Endothelial cell of umbilical vein (primary cell): ENCODE measurements at regions not wholly inside any gene's neighbourhood (a gene's known extent, or its start where the extent isn't known, plus 50 kb on each side); places are given as distances from the start of the nearest gene placed in this dataset.

ENCODE experiments used
- BruUV-seq: library from RNA; stranded (reverse); fragments of 400-500 nt; replicated peaks from 2 replicates; lab custom pipeline; 2021; lab: Mats Ljungman, UMichigan
- CTCF ChIA-PET: fragments of 300-600, 350-600 bp; sonication (Branson Sonifier 250); formaldehyde crosslinking; loops from one replicate; lab custom pipeline; 2021; ENCODE audit warnings: antibody characterized with exemption, inconsistent platforms; lab: Charles Lee
- POLR2A ChIA-PET: fragments of 300-600, 350-600 bp; sonication (Branson Sonifier 250); formaldehyde crosslinking; loops from one replicate; lab custom pipeline; 2021; ENCODE audit warnings: antibody characterized with exemption, inconsistent platforms; lab: Charles Lee
- DNase-seq: peaks from one replicate; pipeline ENCODE4 v3.0.0-alpha.2; 2011; ENCODE audit warnings: low read depth, low spot score
- FAIRE-seq: peaks from 2 replicates; lab custom pipeline; 2011; peaks lifted over from hg19 to GRCh38; lab: Jason Lieb, UNC
- H2AFZ ChIP-seq: 2 replicates; pipeline ENCODE4 v1.6.0; 2012; ENCODE audit warnings: low read depth, low read length, control low read depth, inconsistent platforms
- H3K27ac ChIP-seq: 2 replicates; pipeline ENCODE4 v1.5.1; 2011; ENCODE audit warnings: low read depth, mild to moderate bottlenecking, control low read depth, low read length, moderate library complexity; ENCODE audit not compliant: insufficient read depth
- H3K27me3 ChIP-seq, 2 experiments: 2 replicates each; pipeline versions ENCODE4 v1.6.0 to v1.6.1; 2011; ENCODE audit warnings: low read length in 2 of 2, mixed read lengths in 1 of 2; ENCODE audit not compliant: control insufficient read depth in 2 of 2, insufficient read depth in 2 of 2
- H3K36me3 ChIP-seq, 2 experiments: 2 replicates in 1 of 2; 3 replicates in 1 of 2; pipeline ENCODE4 v1.5.1; 2011; ENCODE audit warnings: low read length in 2 of 2, mild to moderate bottlenecking in 1 of 2, moderate library complexity in 1 of 2; ENCODE audit not compliant: control insufficient read depth in 2 of 2, insufficient read depth in 2 of 2; ENCODE audit errors: extremely low read depth in 1 of 2
- H3K4me1 ChIP-seq: 3 replicates; pipeline ENCODE4 v1.5.1; 2011; ENCODE audit warnings: mild to moderate bottlenecking, low read length; ENCODE audit not compliant: control insufficient read depth, insufficient read depth; ENCODE audit errors: extremely low read depth
- H3K4me2 ChIP-seq: 2 replicates; pipeline ENCODE4 v1.6.1; 2011; ENCODE audit warnings: low read length, control low read depth, mixed read lengths; ENCODE audit not compliant: insufficient read depth
- H3K4me3 ChIP-seq, 3 experiments: fragments of 200-600 bp in 1 of 3; sonication (generic), shearing (Covaris generic) in 1 of 3; replicated peaks in 1 of 3; 2 replicates each; pipeline ENCODE4 v1.5.1; 2011 to 2016; ENCODE audit warnings: control low read depth in 3 of 3, low read length in 3 of 3, mild to moderate bottlenecking in 2 of 3, inconsistent platforms in 1 of 3, low read depth in 1 of 3, moderate library complexity in 1 of 3; ENCODE audit not compliant: insufficient read depth in 1 of 3
- H3K79me2 ChIP-seq: 2 replicates; pipeline ENCODE4 v1.6.0; 2012; ENCODE audit warnings: low read length, inconsistent platforms; ENCODE audit not compliant: control insufficient read depth, insufficient read depth
- H3K9ac ChIP-seq: replicated peaks from 2 replicates; pipeline ENCODE3; 2011; ENCODE audit warnings: low read length, control low read depth; ENCODE audit not compliant: insufficient read depth; ENCODE audit errors: extremely low read depth
- H3K9me1 ChIP-seq: replicated peaks from 3 replicates; pipeline ENCODE4 v1.6.0; 2011; ENCODE audit warnings: mild to moderate bottlenecking, low read length; ENCODE audit not compliant: control insufficient read depth, insufficient read depth; ENCODE audit errors: extremely low read depth
- H3K9me3 ChIP-seq: replicated peaks from 2 replicates; pipeline ENCODE4 v1.5.1; 2012; ENCODE audit warnings: low read length, inconsistent platforms; ENCODE audit not compliant: control insufficient read depth, insufficient read depth
- H4K20me1 ChIP-seq: replicated peaks from 2 replicates; pipeline ENCODE3; 2011; ENCODE audit warnings: mild to moderate bottlenecking, low read length; ENCODE audit not compliant: control insufficient read depth, insufficient read depth; ENCODE audit errors: extremely low read depth
- CTCF ChIP-seq, 2 donors: IDR thresholded peaks; 1 replicate in 1 of 2; 2 replicates in 1 of 2; pipeline ENCODE4 v1.5.1; 2011; ENCODE audit warnings: low read length in 2 of 2, mild to moderate bottlenecking in 2 of 2, moderate library complexity in 2 of 2, control low read depth in 1 of 2, inconsistent platforms in 1 of 2, low read depth in 1 of 2; ENCODE audit not compliant: insufficient read depth in 1 of 2; ENCODE audit errors: extremely low read depth in 1 of 2
- EZH2 ChIP-seq: IDR thresholded peaks from 2 replicates; pipeline ENCODE4 v1.6.1; 2012; ENCODE audit warnings: borderline replicate concordance, low read depth, mild to moderate bottlenecking, moderate library complexity, low read length, inconsistent platforms; ENCODE audit not compliant: severe bottlenecking
- FOS ChIP-seq: IDR thresholded peaks from 2 replicates; pipeline ENCODE4 v1.6.1; 2011; ENCODE audit warnings: mild to moderate bottlenecking, low read length, moderate library complexity, borderline replicate concordance; ENCODE audit not compliant: insufficient read depth
- GATA2 ChIP-seq: IDR thresholded peaks from 2 replicates; pipeline ENCODE4 v1.7.0; 2011; ENCODE audit warnings: low read depth, mild to moderate bottlenecking, moderate library complexity, mixed read lengths, low read length; ENCODE audit not compliant: insufficient read length, insufficient read depth
- JUN ChIP-seq: IDR thresholded peaks from 2 replicates; pipeline ENCODE4 v1.6.1; 2011; ENCODE audit warnings: borderline replicate concordance, low read depth; ENCODE audit not compliant: insufficient read length, insufficient read depth
- MYC ChIP-seq: IDR thresholded peaks from one replicate; pipeline ENCODE4 v1.6.1; 2011; ENCODE audit warnings: mild to moderate bottlenecking, low read depth, low read length
- POLR2A ChIP-seq: IDR thresholded peaks from 2 replicates; pipeline ENCODE4 v1.6.1; 2012; ENCODE audit warnings: low read depth, mild to moderate bottlenecking, control low read depth, low read length
- POLR2AphosphoS5 ChIP-seq: IDR thresholded peaks from 2 replicates; pipeline ENCODE4 v1.6.1; 2012; ENCODE audit warnings: low read depth, mild to moderate bottlenecking, control low read depth, low read length, moderate library complexity; ENCODE audit not compliant: insufficient read depth
- dilution Hi-C: fragments of 300-500 bp; cut with MboI; formaldehyde crosslinking; loops from one replicate; pipeline ENCODE4 v1.15.0; 2019; ENCODE audit warnings: low sequenced_read_pairs; ENCODE audit not compliant: extremely low pct_ligation_motif_present
- intact Hi-C: fragments of 100-400 bp; cut with micrococcal nuclease; formaldehyde crosslinking; loops from one replicate; pipeline ENCODE4 v1.10.0; 2022
- TF ChIP-seq, protein P1 (sequence below): IDR thresholded peaks from 2 replicates; pipeline ENCODE4 v1.6.1; 2011; ENCODE audit not compliant: insufficient read depth, insufficient read length

GRCh38 chr7:142447762-142448161, 189.9 kb upstream of the PRSS58 start:
- Histone ChIP-seq H3K79me2 (no peaks in the 10 kb centered on the region), H3K4me2 (no peak overlapping the region), H3K9me1 (no peaks in the 10 kb centered on the region), H3K27me3 (peaks cover 0 to 3% of the 10 kb centered on the region in 2 experiments), H3K27ac (no peak overlapping the region), H3K9ac (no peak overlapping the region), H3K4me1 (peaks cover 16% of the 10 kb centered on the region), H3K9me3 (no peaks in the 10 kb centered on the region), H3K4me3 (no peak overlapping the region), H2AFZ (no peak overlapping the region), H3K36me3 (no peaks in the 10 kb centered on the region), H4K20me1 (no peaks in the 10 kb centered on the region)
- DNase-seq = no peak
- TF ChIP-seq, protein P1, sequence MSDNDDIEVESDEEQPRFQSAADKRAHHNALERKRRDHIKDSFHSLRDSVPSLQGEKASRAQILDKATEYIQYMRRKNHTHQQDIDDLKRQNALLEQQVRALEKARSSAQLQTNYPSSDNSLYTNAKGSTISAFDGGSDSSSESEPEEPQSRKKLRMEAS = no peak
- TF ChIP-seq JUN (no peak), MYC (no peak), EZH2 (no peak), POLR2A (no peak), GATA2 (no peak), POLR2AphosphoS5 (no peak), FOS (no peak), CTCF (IDR thresholded peaks at IDR 0.05; ENCODE audit: extremely low read depth in 1 of 2, insufficient read depth in 1 of 2, low read depth in 1 of 2, low read length in 2 of 2) (no peak)
- no TSS peak for BruUV-seq
- ChIA-PET POLR2A (no interaction called here), CTCF (interaction anchor here (3.5 kb wide), 1 partner anchor 12 kb away, joined by 16 read pairs; no protein-coding TSS in a partner anchor)
- dilution Hi-C loops (no loop called here), intact Hi-C loops (no loop called here)
- no peak for FAIRE-seq
